ENCODE measurements at regions not wholly inside any gene's neighbourhood (a gene's known extent, or its start where the extent isn't known, plus 50 kb on each side); places are given as distances from the start of the nearest gene placed in this dataset.

DNA sequence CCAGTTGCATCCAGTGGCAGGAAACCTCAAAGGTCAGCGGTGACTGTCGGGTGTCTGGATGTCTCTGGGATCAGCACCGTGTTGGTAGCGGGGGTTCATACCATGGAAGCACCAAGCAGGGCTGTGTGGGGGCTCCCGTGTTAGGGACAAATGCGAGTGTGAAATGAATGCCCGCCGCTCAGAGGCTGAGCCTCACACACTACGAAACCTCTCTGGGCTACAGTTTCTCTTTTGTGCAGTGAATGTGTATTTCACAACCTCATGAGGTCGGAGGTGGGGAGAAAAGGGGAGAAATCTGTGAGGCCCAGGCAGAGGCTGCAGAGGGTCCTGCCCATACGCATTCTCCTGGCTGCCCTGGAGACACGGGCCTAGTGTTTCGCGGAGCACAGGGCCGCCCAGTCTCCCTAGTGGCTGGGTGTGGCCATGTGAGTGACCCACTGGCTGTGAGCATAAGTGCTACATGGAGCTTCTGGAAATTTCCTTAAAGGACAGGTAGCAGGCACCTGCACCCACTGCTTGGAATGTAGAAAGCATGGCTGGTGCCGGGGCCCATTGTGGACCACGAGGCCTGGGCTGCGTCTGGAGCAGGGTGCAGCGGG lies 138.0 kb upstream of the GLI2 start:
- DNase-seq = no peak

- DNase-seq = no peak
Observed at GRCh38 chr2:120598416-120598815, 137.3 kb upstream of the GLI2 start.

DNA sequence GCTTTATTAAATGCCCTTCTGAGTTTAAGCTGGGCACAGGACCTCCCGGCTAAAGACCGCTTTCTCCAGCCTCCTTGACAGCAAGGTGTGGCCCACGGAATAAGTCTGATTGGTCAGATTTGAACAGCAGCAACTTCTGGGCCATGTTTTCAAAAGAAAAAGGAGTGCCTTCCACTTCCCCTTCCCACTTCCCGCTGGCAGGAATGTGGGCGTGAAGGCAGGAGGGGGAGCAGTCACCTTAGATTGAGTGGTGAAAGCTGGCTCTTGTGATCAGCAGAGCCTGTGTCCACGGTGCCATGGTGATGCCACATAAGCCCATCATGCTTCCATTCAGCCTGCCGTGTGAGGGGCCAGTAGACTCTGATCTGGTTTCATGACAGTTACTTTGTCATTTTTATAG lies 136.6 kb upstream of the GLI2 start:
- DNase-seq = no peak

GRCh38 chr2:120599656-120600055 lies 136.0 kb upstream of the GLI2 start:
- DNase-seq = no peak

DNA sequence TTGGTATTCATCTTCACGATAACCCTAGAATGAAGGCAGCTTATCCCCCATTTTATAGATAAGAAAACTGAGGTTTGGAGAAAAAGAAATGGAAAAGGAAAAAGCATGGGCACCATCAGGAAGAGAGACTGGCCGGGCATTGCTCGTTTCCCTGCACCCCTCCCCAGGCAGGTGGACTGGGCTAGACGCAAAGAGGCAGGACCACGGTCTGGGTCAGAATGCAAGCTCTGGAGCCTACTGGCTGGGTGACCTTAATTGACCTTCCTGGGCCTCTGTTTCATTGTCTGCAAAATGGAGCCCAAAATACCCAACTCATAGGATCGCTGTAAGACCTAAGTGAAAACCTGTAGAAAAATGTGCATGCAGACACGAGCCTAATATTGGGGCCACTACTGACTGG lies 135.3 kb upstream of the GLI2 start:
- no peak for DNase-seq

- DNase-seq = no peak
Observed at GRCh38 chr2:120600786-120601185, 134.9 kb upstream of the GLI2 start.

DNA sequence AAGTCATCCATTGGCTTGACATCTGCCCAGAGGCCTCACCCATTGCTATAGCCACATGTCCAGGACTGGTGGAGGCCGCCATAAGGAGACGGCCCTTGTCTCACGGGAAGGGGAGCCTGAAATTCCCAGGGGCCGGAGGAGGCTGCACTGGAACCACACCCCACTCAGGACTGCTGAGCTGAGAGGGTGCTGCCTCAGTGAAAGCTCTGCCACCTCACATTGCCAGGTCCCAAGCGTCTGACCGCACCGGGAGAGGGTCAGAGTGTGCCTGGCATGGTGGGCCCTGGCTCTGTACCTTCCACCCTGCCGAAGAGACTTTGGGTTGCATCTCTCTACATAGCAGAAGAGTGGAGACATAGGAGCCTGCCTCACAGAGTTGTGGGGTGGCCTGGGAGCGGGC lies 134.1 kb upstream of the GLI2 start:
- DNase-seq = no peak

- no peak for DNase-seq
Observed at GRCh38 chr2:120602251-120602650, 133.4 kb upstream of the GLI2 start.

DNA sequence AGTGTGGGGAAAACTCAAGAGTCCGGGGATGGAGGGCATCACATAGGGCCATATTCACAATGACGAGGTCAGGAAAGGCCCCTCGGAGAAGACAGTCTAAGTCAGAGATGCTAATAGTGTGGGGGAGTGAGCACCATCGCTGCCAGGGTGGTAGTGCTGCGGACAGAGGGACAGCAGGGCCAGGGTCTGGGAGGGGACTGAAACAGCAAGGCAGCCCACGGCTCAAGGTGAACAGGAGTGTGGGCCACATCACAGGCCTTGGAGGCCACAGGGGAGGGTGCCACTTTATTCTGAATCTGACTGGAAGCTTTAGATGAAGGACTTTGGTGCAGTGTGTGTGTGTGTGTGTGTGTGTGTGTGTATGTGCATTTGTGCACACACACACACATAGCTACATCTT lies 130.9 kb upstream of the GLI2 start:
- DNase-seq = no peak

DNA sequence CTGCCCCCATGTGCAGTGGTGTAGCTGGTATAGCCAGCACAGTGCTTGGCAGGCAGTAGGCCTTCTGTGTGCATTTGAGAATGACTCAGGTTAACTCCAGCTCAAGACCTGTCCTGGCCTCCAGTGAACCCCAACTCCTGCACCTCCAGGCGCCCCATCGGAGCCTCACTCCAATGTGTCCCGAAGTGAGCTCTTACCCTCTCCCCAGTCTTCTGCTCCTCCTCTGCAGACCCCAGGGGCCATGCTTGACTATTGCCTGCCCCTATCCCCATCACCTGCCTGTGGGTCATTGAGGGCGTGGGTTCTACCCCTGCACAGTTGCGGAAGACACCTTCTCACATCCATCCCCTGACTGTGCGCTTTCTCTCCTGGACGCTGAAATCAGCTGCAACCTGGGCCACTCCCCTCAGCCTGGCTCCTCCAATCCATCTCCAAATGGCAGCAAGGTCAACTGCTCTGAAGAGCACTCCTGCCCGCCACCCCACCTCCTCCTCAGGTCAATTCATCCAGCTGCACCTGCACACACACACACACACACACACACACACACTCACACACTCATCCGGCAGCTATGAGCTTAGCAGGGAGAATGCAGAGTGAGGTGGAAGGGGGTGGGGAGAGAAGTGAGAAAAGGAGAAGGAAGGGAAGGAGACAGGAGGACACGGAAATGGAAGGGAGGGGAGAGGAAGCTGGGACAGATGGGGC lies 130.3 kb upstream of the GLI2 start:
- DNase-seq = no peak

DNA sequence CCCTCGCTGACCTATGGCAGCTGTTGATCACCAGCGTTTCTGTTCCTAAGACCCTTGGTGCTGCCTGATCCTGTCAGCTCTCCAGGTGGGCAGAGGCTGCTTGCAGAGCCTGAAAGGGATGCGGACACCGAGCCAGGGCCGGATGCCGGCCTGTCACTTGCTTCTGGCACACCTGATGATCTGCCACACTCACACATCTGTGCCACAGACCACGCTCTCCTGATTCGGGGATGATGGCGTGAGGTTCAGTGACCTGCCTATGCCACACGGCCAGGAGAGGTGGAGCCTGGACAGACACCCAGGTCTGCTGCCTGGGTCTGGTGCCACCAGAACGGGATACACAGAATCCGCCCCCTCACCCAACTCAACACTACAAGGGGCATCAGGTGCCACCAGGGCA lies 129.4 kb upstream of the GLI2 start:
- no peak for DNase-seq

DNA sequence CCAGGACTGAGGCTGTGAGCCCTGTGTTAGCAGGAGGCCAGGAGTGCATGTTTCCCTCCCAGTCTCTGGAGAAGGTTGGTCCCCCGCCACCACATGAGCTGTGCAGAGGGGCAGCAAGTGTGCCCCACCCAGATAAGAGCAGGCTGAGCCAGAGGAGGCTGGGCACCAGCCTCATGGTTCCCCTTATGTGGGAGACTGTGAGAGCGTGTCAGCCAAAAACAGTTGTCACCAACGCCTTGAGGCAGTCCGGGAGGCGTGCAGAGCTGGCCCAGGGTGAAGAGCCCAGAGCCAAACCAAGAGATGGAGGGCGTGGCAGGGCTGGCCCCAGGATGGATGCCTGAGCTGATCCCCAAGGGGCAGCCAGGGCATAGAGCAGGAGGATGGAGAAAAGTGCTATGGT lies 128.7 kb upstream of the GLI2 start:
- DNase-seq = no peak

GRCh38 chr2:120607506-120607905 lies 128.2 kb upstream of the GLI2 start:
- DNase-seq = no peak

DNA sequence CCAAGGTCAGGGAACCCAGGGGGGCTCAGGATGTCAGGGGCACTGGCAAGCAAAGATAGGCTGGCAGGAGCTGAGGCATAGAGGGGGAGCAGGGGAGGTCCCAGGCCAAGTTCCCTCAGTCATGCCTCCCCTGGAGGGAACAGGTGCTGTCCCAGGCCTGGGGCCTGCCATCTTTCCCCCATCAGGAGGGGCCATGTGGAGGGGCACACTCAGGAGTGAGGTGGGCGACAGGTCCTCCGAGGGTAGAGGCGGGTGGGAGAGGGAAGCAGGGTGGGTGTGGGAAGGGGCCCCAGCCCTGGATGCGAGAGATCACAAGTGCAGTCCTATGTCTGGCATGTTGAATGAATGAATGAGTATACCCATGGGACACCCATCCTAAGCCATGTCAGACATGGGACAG lies 127.7 kb upstream of the GLI2 start:
- DNase-seq = no peak

DNA sequence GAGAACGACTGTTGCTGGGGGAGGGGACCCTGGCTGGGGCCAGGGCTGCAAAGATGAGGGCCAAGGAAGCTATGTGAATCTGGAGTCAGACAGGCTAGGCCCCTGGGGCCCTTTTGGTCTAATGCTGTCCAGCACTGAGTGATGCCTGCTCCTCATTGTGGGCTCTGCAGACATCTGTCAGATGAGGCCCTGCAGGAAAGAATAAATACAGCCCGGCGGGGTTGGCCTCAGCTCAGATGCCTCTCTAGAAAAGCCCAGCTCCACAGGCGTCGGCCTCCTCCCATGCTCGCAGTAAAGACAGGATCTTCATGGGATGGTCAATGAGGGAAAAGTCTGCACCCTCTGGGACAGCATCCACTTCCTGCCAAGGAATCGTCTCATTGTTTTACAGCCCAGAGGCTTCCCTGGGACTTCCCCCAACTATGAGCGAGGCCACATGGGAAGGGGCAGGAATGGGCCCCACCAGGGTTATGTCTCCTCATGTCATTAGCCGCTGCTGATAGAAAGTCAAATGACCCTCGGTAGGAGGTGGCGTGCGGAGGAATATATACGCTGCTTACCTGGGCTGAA lies 125.8 kb upstream of the GLI2 start:
- no peak for DNase-seq

DNA sequence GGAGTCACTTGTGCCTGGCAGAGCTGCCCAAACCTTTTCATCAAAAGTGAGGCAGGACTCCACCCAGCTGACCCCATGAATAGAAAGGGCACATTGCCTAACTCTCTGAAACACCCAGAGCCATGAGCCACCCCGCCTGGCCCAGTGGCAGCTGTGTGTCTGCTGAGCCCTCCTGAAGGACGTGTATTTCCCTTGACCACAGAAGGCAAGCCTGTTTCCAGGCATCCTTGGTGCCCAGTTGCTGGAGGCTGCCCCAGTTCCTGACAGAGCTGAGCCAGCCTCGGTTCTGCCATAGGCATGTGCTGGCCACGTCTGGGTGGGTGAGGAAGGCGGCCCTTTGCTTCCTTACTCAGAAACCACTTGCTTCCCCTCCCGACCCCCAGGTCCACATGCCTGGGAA lies 124.7 kb upstream of the GLI2 start:
- no peak for DNase-seq

DNA sequence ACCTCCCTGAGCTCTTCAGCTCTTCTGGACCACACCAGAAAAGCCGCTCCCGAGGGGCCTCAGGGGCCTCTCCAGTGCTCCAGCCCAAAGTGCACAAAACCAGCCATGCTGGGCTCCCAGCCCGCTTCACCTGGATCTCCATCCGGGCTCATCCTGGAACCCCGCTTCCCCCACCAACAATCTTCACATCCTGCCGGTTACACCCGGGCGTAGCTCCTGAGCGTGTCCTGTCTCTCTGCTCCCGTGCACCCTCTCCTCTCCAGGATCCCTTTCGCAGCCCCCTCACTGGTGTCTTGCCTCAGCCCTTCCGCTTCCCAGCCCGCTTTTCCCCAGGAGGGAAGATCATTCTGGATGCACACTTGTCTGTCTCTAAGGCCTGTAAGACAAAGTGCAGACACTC lies 123.7 kb upstream of the GLI2 start:
- no peak for DNase-seq

DNA sequence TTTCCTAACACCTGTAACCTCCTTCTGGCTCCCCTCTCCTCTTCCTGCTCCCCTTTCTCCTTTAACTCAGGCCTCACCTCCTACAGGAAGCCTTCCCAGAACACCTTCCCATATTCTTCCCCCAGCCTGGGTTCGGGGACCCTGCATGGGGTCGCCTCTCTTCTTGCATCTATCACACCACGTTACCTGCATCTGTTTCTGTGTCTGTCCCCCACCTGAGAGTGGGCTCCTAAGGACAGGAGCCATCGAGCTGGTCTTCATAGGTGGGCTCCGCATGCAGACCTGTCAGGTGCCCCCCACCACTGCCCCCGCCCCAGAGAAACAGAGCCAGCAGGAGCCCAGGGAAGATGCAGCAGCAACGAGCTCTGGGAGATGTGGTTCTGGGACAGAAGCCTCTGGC lies 123.2 kb upstream of the GLI2 start:
- DNase-seq = no peak

DNA sequence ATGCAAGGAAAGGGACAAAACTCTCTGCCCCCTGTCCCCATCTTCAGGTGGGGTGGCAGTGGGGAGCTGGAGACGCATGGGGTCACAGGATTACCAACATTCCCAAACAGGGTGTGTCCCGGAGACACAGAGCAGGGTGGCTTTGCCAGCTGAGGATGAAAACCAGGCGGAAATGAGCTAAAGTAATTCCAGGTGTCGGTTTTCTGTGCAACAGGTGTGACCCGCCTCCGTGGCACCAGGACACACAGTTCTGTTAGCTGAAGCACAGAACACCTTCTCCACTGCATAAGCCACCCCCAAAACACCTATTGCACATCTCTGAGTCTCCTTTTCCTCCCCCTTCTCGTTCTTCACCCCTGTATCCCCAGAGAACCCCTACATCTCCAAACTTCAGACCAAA lies 122.7 kb upstream of the GLI2 start:
- DNase-seq = no peak

DNA sequence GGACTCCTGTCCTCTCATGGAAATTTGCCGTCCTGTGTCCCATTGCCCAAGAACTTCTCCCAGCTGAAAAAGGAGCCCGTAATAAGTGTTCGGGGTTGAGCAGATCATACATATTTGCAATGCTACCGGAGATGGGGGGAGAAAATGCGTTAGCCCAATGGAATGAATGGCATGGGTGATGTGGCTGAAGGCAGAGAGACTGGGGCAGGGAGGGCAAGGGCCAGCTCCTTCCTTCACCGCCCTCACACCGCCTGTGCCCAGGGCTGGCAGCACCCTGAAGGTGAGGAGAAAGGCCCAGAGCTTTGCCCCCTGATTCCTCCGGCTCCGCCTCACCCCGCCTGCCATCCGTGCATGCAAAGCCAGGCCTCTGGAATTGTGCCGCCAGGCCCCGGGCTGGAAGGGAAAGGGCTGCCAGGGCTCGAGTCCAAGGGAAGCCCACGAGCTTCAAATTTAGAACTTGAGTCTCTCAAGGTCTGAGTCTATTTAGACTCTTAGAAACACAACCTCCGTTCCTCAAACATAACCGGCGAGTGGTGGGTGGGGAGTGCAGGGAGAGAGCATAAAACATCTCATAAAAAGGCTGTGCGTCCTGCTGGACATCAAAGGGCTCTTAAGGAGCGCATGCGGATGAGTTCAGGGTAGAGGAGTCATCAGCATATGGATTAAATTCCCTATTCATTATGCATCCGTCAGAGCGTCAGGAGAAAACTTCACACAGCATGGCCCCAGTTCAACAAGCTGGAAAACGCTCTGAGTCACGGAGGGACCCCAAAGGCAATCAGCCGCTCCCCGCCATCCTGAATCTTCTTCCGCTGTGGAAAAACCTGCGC lies 121.7 kb upstream of the GLI2 start:
- no peak for DNase-seq

DNA sequence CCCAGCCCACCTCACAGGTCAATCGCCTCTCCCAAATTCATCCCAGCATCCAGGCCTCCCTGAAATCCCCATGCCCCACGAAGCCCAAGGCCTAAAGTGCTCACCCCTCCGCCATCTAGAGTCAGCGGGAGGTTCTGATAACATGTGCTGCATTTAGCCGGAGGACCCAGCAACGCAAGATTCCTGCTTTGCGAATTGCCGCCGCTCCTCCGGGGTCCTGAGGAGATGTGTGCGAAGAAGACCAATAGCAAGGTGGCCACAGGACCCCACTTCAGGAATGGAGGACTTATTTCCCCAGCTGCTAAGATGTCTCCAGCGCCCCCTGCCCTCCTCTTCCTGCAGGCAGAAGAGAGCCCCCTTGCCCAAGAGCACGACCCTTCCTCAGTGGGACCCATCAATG lies 120.8 kb upstream of the GLI2 start:
- no peak for DNase-seq

DNA sequence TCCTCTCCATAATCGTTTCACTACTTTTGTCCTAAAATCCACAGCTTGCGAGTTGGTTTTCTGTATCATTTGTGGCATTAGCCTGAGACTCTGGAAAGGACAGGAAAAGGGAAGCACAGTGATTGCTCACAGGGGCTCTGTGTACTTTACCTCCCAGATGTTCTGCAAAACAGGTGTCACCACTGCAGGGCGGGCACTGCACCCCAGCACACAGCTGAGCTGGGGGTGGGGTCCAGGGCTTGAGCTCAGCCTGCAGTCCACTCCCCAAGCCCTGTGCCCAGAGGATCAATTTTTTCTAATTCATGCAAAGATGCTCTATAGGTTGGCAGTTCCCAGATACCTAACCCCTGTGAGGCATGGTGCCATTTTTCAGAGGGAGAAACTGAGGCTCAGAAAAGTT lies 119.4 kb upstream of the GLI2 start:
- DNase-seq = no peak

DNA sequence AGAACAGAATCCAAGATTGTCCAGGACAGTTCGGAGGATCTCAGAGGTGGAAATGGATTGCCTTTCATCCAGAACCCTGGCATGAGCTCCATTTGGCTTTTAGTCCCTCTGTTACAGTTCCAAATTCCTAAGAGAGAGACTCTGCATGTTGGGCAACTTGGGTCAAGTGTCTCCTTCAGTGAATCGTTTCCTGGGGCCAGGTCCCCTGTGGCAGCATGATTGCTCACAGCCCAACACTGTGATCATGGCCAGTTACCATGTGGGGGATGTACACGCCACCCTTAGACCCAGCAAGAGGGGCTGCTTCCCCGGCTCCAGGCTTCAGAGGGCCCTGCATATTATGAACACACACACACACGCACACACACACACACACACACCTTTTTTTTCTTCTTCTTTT lies 118.6 kb upstream of the GLI2 start:
- DNase-seq = no peak

DNA sequence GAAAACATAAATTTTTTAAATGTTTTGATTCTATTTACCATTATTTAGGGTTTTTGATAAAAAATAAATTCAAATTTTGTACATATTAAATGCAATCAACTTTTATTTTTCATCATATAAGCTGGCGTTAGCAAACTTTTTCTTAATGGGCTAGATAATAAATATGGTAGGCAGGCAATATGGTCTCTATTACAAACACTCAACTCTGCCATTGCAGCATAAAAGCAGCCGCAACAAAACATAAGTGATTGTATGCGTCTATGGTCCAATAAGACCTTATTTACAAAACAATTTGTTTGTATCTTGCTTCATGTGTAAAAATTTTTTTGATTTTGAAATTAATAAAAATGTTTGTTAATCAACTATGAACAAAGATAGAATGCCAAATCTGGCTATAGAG lies 116.8 kb upstream of the GLI2 start:
- no peak for DNase-seq
